ENCODE measurements at regions not wholly inside any gene's neighbourhood (a gene's known extent, or its start where the extent isn't known, plus 50 kb on each side); places are given as distances from the start of the nearest gene placed in this dataset.
"Not testable (repeated sequence)": the region's sequence is repeated elsewhere in the genome, so short reads cannot be mapped to it uniquely, and the experiment has no call there.

DNA sequence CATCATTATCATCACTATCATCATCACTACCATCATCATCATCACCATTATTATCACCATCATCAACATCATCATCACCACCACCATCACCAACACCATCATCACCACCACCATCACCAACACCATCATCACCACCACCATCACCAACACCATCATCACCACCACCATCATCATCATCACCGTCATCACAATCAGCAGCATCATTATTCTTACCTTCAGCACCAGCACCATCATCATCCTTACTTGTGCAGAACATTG lies 155.2 kb downstream of the ACTR3B start:
- TF ChIP-seq EZH2phosphoT487 (IDR thresholded peaks at IDR 0.05; ENCODE audit: insufficient read depth, low read depth); EZH2 (IDR thresholded peaks at IDR 0.05; ENCODE audit: insufficient read depth, poor library complexity, severe bottlenecking): not testable (repeated sequence)
